Mesenchymal stem cell (in vitro differentiated cells and primary cell): ENCODE measurements at regions not wholly inside any gene's neighbourhood (a gene's known extent, or its start where the extent isn't known, plus 50 kb on each side); places are given as distances from the start of the nearest gene placed in this dataset.
A peak's percentile ranks its signal among the peaks of the same experiment; 100 is the strongest.

ENCODE experiments used
- DNase-seq: peaks from one replicate; pipeline ENCODE4 v3.0.0-alpha.2; 2013
- H2AFZ ChIP-seq: one replicate; pipeline ENCODE4 v1.6.1; 2013; ENCODE audit warnings: low read depth, mild to moderate bottlenecking, control low read depth, inconsistent platforms, low read length, moderate library complexity
- H2AK5ac ChIP-seq: 2 replicates; pipeline ENCODE4 v1.6.1; 2013; ENCODE audit warnings: low read length, moderate library complexity, mild to moderate bottlenecking, inconsistent platforms; ENCODE audit not compliant: severe bottlenecking
- H2BK120ac ChIP-seq: one replicate; pipeline ENCODE4 v1.6.1; 2013; ENCODE audit warnings: low read depth, mild to moderate bottlenecking, inconsistent platforms, low read length, moderate library complexity
- H2BK12ac ChIP-seq, 2 experiments: one replicate each; pipeline ENCODE4 v1.6.1; 2013; ENCODE audit warnings: inconsistent platforms in 2 of 2, low read length in 2 of 2, mild to moderate bottlenecking in 2 of 2, moderate library complexity in 2 of 2, control low read depth in 1 of 2
- H2BK15ac ChIP-seq: one replicate; pipeline ENCODE4 v1.6.1; 2013; ENCODE audit warnings: mild to moderate bottlenecking, low read depth, inconsistent platforms; ENCODE audit not compliant: poor library complexity, severe bottlenecking
- H2BK5ac ChIP-seq: 2 replicates; pipeline ENCODE4 v1.6.1; 2013; ENCODE audit warnings: low read depth, mild to moderate bottlenecking, low read length, control low read depth, inconsistent platforms; ENCODE audit not compliant: poor library complexity, severe bottlenecking
- H3K14ac ChIP-seq, 2 experiments: one replicate each; pipeline ENCODE4 v1.6.1; 2013; ENCODE audit warnings: inconsistent platforms in 2 of 2, low read length in 2 of 2, control low read depth in 1 of 2, mild to moderate bottlenecking in 1 of 2, moderate library complexity in 1 of 2
- H3K18ac ChIP-seq, 2 experiments: one replicate each; pipeline ENCODE4 v1.6.1; 2013; ENCODE audit warnings: inconsistent platforms in 2 of 2, low read length in 2 of 2, control low read depth in 1 of 2, low read depth in 1 of 2, mild to moderate bottlenecking in 1 of 2
- H3K23ac ChIP-seq, 2 experiments: one replicate each; pipeline ENCODE4 v1.6.1; 2013; ENCODE audit warnings: inconsistent platforms in 2 of 2, low read length in 2 of 2, mild to moderate bottlenecking in 2 of 2, moderate library complexity in 2 of 2, control low read depth in 1 of 2
- H3K27ac ChIP-seq: 2 replicates; pipeline ENCODE4 v1.5.1; 2013; ENCODE audit warnings: mild to moderate bottlenecking, moderate library complexity, low read length, control low read depth, inconsistent platforms; ENCODE audit not compliant: poor library complexity, severe bottlenecking
- H3K27me3 ChIP-seq, 2 experiments: 2 replicates each; pipeline versions ENCODE4 v1.6.1 to v1.7.0; 2013; ENCODE audit warnings: low read length in 2 of 2, mild to moderate bottlenecking in 2 of 2, moderate library complexity in 2 of 2, control low read depth in 1 of 2, inconsistent platforms in 1 of 2; ENCODE audit not compliant: control insufficient read depth in 1 of 2, insufficient read depth in 1 of 2
- H3K36me3 ChIP-seq, 2 experiments: 2 replicates each; pipeline versions ENCODE4 v1.6.1 to v1.7.0; 2013; ENCODE audit warnings: low read length in 2 of 2, control low read depth in 1 of 2, inconsistent platforms in 1 of 2, low read depth in 1 of 2, mild to moderate bottlenecking in 1 of 2; ENCODE audit not compliant: insufficient read depth in 2 of 2, control insufficient read depth in 1 of 2
- H3K4ac ChIP-seq, 2 experiments: one replicate each; pipeline ENCODE4 v1.6.1; 2013; ENCODE audit warnings: inconsistent platforms in 2 of 2, low read length in 2 of 2, mild to moderate bottlenecking in 2 of 2, moderate library complexity in 2 of 2, control low read depth in 1 of 2, low read depth in 1 of 2
- H3K4me1 ChIP-seq: 2 replicates; pipeline ENCODE4 v1.6.1; 2013; ENCODE audit warnings: low read depth, low read length, control low read depth; ENCODE audit not compliant: control insufficient read depth, insufficient read depth
- H3K4me2 ChIP-seq: 2 replicates; pipeline ENCODE4 v1.6.1; 2013; ENCODE audit warnings: low read length, mild to moderate bottlenecking, inconsistent platforms; ENCODE audit not compliant: poor library complexity, severe bottlenecking
- H3K4me3 ChIP-seq, 2 experiments: 2 replicates each; pipeline versions ENCODE4 v1.5.1 to v1.7.0; 2013; ENCODE audit warnings: low read length in 2 of 2, mild to moderate bottlenecking in 2 of 2, control low read depth in 1 of 2, low read depth in 1 of 2; ENCODE audit not compliant: insufficient read depth in 1 of 2
- H3K79me1 ChIP-seq: replicated peaks from 2 replicates; pipeline ENCODE4 v1.6.1; 2013; ENCODE audit warnings: mild to moderate bottlenecking, control low read depth, low read length, inconsistent platforms; ENCODE audit not compliant: poor library complexity, severe bottlenecking
- H3K9ac ChIP-seq: 2 replicates; pipeline ENCODE4 v1.7.0; 2013; ENCODE audit warnings: mild to moderate bottlenecking, low read length, moderate library complexity
- H3K9me3 ChIP-seq: 2 replicates; pipeline ENCODE4 v1.7.0; 2013; ENCODE audit warnings: mild to moderate bottlenecking, low read length; ENCODE audit not compliant: control insufficient read depth
- H4K8ac ChIP-seq: one replicate; pipeline ENCODE4 v1.6.1; 2013; ENCODE audit warnings: inconsistent platforms, mild to moderate bottlenecking, low read length, moderate library complexity
- H4K91ac ChIP-seq: one replicate; pipeline ENCODE4 v1.6.1; 2013; ENCODE audit warnings: mild to moderate bottlenecking, low read length, inconsistent platforms
- WGBS: methylation state at CpG from one replicate; pipeline ENCODE4 v1.1.7; 2013; ENCODE audit warnings: mixed read lengths; 5-methylcytosine and 5-hydroxymethylcytosine counted together

DNA sequence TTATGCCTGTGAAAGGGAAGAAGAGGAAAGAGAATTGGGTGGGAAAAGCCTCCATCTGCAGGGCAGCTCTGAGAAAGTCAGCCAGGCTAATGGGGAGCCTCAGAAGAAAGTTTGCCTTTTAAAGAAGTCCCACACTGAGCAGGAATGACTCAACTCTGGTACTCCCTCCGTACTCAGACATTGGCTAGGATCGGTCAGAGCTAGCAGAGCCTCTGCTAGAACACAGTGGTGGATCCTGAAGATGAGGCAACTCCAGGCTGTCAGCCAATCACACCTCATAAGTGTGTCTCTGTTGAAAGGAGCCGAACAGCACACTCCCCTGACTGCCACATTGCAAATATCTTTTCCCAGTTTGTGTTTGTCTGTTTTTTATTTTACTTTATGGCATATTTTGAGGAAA, 96.9 kb downstream of the HNRNPLL start:
- H2BK120ac ChIP-seq: no peak overlapping the region
- H3K36me3 ChIP-seq: no peaks in the 10 kb centered on the region
- no peak overlapping the region for H4K8ac ChIP-seq
- peak; percentile 75 for DNase-seq
- H3K4ac ChIP-seq: no peak overlapping the region
- no peak overlapping the region for H3K18ac ChIP-seq
- H3K27ac ChIP-seq: no peak overlapping the region
- H2BK5ac ChIP-seq: no peak overlapping the region
- no peak overlapping the region for H3K4me3 ChIP-seq
- H3K4me2 ChIP-seq: no peak overlapping the region
- H2AK5ac ChIP-seq: no peak overlapping the region
- H2BK15ac ChIP-seq: no peak overlapping the region
- H3K9ac ChIP-seq: no peak overlapping the region
- H3K9me3 ChIP-seq: peaks cover 14% of the 10 kb centered on the region
- no peak overlapping the region for H2BK12ac ChIP-seq
- H3K79me1 ChIP-seq: no peaks in the 10 kb centered on the region
- H3K27me3 ChIP-seq: peaks cover under 1 to 10% of the 10 kb centered on the region in 2 experiments
- no peak overlapping the region for H2AFZ ChIP-seq
- H3K23ac ChIP-seq: no peak overlapping the region
- no peak overlapping the region for H4K91ac ChIP-seq
- H3K14ac ChIP-seq: no peak overlapping the region
- WGBS: 41% methylated on average over 2 of the region's 3 CpGs
- H3K4me1 ChIP-seq: peaks cover 6% of the 10 kb centered on the region

DNA sequence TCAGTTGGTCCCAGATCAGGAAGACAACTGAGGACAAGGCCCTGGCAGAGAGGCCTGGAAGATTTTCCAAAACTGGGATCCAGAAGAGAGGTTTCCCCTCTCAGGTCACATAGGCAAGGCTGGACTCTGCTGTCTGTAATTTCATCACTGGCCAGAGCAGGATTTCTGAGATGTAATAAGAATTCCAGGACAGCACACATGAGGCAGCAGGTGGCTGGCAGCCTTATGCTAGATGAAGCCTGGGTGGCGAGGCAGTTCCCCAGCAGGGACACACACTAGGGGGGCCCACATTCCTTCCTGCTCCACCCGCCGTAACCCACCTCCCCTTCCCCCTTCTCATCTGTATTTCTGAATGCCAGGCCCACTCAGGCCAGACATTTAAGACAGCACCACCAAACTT, 98.6 kb downstream of the HNRNPLL start:
- Histone ChIP-seq H3K9me3 (peaks cover 14% of the 10 kb centered on the region), H3K27me3 (peaks cover 9 to 12% of the 10 kb centered on the region in 2 experiments), H3K9ac (no peak overlapping the region), H3K4ac (no peak overlapping the region), H3K27ac (no peak overlapping the region), H2BK15ac (no peak overlapping the region), H3K4me2 (no peak overlapping the region), H3K36me3 (no peaks in the 10 kb centered on the region), H2AK5ac (peak overlapping the region; percentile 62), H4K8ac (no peak overlapping the region), H3K4me3 (no peak overlapping the region), H2AFZ (no peak overlapping the region), H3K23ac (no peak overlapping the region), H4K91ac (no peak overlapping the region), H3K18ac (no peak overlapping the region), H3K79me1 (no peaks in the 10 kb centered on the region), H2BK5ac (no peak overlapping the region), H2BK120ac (no peak overlapping the region), H2BK12ac (no peak overlapping the region), H3K4me1 (peaks cover 6% of the 10 kb centered on the region), H3K14ac (no peak overlapping the region)
- 75% methylated on average over 1 of the region's 3 CpGs for WGBS
- no peak for DNase-seq

DNA sequence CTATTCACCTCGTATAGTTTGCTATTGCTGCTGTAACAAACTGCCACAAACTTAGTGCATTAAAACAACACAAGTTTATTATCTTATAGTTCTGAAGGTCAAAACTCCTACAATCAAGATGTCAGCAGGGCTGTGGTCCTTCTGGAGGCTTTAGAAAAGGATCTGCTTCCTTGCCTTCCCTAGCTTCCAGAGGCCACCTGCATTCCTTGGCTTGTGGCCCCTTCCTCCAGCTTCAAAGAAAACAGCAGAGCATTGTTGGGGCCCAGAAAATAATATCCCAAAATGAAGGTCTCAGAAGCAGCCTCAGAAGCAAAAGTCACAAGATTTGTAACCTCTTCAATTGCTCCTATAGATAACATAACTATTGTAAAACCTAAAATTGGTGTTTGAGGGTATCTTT, 100.6 kb downstream of the HNRNPLL start:
- Histone ChIP-seq H2BK12ac (no peak overlapping the region), H3K18ac (no peak overlapping the region), H3K23ac (no peak overlapping the region), H2BK120ac (no peak overlapping the region), H3K9me3 (peaks cover 14% of the 10 kb centered on the region), H3K4me1 (peaks cover 2% of the 10 kb centered on the region), H3K27ac (no peak overlapping the region), H3K4ac (no peak overlapping the region), H3K79me1 (no peaks in the 10 kb centered on the region), H2AK5ac (no peak overlapping the region), H2AFZ (no peak overlapping the region), H4K91ac (no peak overlapping the region), H4K8ac (no peak overlapping the region), H3K4me3 (no peak overlapping the region), H3K4me2 (no peak overlapping the region), H3K9ac (no peak overlapping the region), H2BK5ac (no peak overlapping the region), H3K36me3 (no peaks in the 10 kb centered on the region), H3K27me3 (peaks cover 9 to 12% of the 10 kb centered on the region in 2 experiments), H2BK15ac (no peak overlapping the region), H3K14ac (no peak overlapping the region)
- no peak for DNase-seq
- WGBS: 83% methylated on average over 1 of the region's 1 CpG

GRCh38 chr2:38500283-38500634, 102.5 kb downstream of the HNRNPLL start:
- Histone ChIP-seq H3K36me3 (no peaks in the 10 kb centered on the region), H3K27me3 (peaks cover 9 to 17% of the 10 kb centered on the region in 2 experiments), H3K9me3 (peaks cover 14% of the 10 kb centered on the region), H3K4ac (no peak overlapping the region), H3K4me1 (peaks cover 2% of the 10 kb centered on the region), H3K4me2 (no peak overlapping the region), H2BK15ac (no peak overlapping the region), H2BK120ac (no peak overlapping the region), H3K79me1 (no peaks in the 10 kb centered on the region), H2BK12ac (no peak overlapping the region), H3K18ac (no peak overlapping the region), H3K9ac (no peak overlapping the region), H3K23ac (no peak overlapping the region), H3K27ac (no peak overlapping the region), H2AK5ac (no peak overlapping the region), H2BK5ac (no peak overlapping the region), H4K8ac (no peak overlapping the region), H3K4me3 (peak overlapping the region in 1 of 2 experiments; percentile 16), H4K91ac (no peak overlapping the region), H3K14ac (no peak overlapping the region), H2AFZ (no peak overlapping the region)
- DNase-seq: no peak
- 82% methylated on average over 12 of the region's 12 CpGs for WGBS
